Stimulated activated CD4-positive, alpha-beta T cell treated with anti-CD3 and anti-CD28 coated beads, TNF-alpha, amount 100 ng/mL, for 48 hours (primary cell): ENCODE measurements at regions not wholly inside any gene's neighbourhood (a gene's known extent, or its start where the extent isn't known, plus 50 kb on each side); places are given as distances from the start of the nearest gene placed in this dataset.
"Not testable (repeated sequence)": the region's sequence is repeated elsewhere in the genome, so short reads cannot be mapped to it uniquely, and the experiment has no call there.

Source experiments
- DNase-seq, 3 donors: peaks; one replicate each; pipeline ENCODE4 v3.0.0-alpha.2; 2020; ENCODE audit warnings: low read depth in 3 of 3

DNA sequence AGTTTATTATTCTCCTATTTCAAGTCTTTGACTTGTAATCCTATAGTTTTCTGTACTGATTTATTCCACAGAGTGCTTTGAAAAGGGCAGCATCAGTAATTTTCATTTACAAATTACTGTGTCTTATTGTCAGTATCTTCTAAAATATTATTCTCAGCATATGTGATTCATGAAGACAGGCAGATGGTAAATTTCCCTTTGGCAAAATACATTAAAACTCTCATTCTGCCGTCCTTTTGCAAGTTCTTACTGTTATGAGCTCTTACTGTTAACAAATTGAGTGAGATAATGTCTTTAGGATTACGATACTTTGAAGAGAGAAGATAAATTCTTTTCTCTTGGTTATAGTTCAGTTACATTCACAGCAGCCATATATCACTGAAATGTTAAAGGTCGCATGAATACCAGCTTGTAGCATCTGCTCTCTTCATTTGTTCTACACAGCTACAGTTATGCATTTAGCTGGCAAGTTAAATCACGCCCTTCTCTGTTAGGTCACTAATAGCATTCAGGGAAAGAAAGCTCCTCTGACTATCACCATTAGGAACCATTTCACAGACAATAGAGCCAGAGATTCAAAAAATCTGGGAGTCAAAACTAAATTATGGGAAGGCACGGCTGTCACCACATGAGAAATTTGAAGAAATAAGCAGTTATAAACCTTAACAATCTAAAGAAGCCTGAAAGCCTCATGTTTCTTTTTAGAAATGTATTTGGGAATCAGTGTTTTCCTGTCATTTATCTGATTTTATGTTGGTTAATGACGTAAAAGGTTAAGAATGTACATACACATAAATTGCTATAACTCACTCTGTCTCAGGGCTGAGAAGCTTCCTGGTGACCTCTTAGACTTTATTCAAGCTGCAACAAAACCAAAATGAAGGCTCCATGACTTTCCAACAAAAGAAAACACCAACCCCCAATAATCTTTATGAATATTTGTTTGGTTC is 109.6 kb upstream of the SP4 start:
- DNase-seq: no peak

DNA sequence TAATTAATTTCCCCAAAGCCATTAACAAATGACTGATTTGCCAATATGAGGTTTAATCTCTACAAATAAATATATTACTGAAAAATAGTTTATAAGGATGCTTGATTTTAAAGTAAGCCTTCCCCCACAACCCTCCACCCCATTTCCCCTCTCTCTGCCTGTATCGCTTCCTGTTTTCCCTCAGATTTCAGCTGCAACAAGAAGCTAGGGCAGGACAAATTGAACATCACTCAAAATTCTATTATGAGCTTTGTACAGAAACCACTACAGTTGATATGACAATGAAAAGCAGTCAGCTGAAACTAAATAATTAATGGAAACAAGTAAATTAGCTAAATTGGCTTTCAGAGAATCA is 109.0 kb upstream of the SP4 start:
- DNase-seq: no peak

DNA sequence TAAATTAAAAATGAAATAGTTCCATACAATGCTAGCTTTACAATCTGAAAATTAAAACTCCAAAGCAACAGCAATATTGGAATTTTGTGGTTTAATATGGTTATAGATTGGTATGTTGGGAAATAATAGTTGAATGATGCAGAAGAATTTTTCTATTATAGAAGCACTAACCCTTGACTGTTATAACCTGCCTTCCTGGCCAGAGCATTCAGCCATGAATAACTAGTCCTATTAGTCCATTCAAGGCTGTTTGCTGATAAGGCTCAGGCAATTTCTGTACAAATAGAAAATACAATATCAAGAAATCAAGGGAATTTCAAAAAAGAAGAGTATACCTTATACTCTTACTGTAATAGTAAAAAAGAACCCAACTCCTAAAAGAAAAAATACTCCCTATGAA is 101.6 kb upstream of the SP4 start:
- no peak for DNase-seq

DNA sequence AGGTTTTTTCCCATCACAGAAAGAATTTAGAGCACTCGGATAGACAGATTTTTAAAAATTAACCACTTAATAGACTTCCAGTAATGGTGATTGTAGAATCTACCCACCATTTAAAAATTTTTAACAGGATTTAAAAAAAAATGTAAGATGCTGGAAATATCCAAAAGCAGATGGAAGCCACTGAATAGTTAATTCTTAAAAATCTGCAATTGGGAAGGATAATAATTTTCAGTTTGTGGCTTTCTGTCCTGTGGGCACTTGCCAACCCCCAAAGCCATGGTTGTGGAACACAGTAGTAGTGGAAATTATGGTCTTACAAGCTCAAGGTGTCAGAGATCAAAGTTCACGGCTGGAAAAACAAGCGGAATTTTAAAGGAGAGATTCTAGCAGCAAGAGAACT is 101.0 kb upstream of the SP4 start:
- DNase-seq: no peak

DNA sequence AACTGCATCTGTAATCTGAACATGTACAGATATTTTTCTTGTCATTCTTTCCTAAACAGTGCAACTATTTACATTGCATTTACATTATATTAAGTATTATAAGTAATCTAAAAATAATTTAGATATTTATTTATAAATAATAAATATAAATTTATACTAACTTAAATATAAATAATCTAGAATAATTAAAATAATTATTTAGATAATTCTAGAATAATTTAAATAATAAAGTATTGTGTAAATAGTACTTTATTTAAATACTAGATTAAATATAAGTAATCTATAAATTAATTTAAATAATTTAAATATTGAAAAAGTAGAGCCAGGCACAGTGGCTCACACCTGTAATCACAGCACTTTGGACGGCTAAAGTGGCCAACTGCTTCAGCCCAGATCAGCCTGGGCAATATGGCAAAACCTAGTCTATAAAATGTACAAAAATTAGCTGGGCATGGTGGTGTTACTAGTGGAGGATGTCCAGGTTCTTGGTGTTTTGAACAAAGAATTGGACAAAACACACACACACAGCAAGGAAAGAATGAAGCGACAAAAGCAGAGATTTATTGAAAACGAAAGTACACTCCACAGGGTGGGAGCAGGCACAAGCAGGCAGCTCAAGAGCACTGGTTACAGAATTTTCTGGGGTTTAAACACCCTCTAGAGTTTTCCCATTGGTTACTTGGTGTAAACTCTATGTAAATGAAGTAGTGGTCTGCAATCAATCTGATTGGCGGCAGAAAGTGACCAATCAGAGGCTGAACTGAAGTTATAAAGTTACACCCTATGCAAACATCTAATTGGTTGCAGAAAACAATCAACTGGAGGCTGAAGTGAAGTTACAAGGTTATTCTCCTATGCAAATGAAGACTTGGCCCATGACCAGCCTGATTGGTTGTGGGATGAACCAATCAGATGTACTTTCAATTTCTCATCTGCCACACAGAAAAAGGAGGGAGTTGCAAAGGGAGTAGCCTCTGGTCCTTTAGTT is 100.2 kb upstream of the SP4 start:
- no peak for DNase-seq

DNA sequence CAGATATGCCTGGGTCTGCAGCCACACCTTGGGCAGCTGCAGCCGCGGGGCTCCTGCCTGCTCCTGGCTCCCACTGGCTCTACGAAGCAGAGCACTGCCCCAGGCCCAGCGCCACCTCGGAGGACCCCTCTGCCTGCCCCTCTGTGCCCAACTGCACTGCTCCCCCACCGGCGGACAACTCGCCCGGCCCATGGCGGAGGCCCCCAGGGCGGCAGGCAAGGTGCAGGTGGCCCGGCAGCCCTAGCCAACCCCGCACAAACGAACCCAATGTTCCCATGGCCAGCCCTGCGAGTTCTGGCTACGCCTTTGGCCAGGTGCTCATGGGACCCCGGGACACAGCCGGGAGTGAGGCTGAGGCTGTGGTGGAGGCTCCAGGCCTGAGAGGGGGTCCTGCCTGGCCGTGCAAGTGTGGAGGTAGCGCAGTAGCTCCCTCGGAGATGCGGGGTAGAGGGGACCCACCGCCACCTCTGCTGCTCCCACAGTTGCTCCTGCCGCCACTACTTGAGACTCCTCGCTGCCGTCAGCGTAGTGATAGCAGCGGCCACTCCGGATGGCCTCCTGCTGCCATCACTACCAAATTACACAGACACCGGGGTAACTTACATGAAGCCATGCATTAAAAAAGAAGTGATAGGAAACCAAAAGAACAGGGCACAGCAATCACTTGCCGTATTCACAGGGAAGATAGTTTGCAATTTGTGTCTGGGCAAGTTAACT is 97.3 kb upstream of the SP4 start:
- no peak for DNase-seq

DNA sequence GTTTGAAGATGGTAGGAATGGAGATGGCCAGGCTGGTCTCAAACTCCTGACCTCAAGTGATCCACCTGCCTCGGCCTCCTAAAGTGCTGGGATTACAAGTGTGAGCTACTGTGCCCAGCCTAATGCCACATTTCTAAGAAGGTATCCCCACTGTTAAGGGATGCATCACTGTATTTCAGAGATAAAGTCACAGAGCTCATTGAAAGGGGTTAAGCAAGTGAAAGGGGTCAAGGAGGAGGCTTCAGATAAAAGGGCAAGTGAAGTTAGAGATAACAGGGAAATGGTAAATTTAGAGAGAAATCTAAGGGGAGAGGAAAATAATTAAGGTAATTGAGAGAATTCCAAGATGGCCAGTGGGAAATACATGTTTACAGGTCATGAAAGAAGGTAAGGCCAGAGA is 93.0 kb upstream of the SP4 start:
- DNase-seq: no peak

DNA sequence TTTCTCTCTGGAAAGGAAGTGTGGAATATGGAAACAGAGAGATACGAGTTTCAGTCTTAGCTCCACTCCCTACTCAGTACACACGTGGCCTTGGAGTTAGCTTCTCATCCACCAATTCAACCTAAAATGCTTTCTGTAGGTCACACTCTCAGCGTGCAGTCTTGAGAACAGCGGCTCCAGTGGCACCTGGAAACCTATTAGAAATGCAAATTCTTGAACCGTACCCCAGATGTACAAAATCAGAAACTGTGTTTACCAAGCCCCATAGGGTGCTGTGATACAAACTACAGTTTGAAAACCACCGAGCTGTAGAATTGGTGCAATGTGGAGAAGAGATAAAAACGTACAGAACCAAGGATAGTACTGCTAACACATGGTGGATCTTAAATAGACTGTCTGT is 91.1 kb upstream of the SP4 start:
- no peak for DNase-seq

DNA sequence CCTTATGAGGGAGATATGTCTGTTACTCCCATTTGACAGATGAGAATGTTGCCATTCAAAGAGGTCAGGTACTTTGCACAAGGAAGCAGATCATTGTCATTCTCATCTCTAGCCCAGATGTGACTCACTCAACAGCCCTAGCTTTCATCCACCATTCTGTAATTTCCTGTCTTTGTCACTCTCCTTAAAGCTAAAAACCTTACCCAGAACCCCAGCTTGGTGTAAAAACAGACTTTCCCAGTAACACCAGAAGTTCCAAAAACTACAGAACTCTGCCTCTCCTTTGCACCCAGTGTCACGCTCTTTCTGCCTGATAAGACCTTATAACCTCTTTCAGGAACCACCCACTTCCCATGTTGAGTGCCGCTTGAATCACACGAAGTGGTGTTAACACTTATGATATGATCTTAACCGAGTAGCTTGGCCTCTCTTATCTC is 89.1 kb upstream of the SP4 start:
- DNase-seq: peak; percentile 37 to 54 (median 40)

DNA sequence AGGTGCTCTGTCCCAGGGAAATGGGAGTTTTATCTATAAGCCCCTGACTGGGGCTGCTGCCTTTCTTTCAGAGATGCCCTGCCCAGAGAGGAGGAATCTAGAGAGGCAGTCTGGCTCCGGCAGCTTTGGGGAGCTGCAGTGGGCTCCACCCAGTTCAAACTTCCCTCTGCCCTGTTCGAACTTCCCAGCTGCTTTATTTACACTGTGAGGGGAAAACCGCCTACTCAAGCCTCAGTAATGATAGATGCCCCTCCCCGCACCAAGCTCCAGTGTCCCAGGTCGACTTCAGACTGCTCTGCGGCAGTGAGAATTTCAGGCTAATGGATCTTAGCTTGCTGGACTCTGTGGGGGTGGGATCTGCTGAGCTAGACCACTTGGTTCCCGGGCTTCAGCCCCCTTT is 83.0 kb upstream of the SP4 start:
- not testable (repeated sequence) for DNase-seq

DNA sequence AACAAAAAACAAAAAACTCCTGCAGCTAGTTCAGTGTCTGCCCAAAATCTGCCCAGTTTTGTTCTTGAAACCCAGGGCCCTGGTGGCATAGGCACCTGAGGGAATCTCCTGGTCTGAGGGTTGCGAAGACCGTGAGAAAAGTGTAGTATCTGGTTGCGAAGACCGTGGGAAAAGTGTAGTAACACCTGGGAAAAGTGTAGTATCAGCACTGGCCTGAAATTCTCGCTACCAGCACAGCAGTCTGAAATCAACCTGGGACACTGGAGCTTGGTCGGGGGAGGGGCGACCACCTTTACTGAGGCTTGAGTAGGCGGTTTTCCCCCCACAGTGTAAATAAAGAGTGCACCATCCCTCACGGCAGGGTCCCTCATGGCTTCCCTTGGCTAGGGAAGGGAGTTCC is 82.5 kb upstream of the SP4 start:
- DNase-seq: no peak

DNA sequence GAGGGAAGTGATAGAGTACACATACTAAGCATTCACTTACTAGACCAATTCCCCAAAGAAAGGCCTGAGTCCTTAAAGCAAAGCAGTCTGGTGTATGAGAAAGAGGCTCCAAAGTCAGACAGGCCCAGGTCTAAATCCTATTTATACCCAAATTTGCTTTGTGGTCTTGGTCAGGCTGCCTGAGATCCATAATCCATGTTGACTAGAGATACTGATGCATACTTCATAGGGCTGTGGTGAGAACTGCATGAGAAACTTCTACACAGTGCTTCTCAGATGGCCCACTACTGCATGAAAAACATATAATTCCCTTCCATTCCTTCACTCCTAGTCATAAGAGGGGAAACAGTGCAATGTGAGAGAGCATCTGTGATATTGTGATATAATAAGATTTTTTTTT is 81.6 kb upstream of the SP4 start:
- DNase-seq: no peak

DNA sequence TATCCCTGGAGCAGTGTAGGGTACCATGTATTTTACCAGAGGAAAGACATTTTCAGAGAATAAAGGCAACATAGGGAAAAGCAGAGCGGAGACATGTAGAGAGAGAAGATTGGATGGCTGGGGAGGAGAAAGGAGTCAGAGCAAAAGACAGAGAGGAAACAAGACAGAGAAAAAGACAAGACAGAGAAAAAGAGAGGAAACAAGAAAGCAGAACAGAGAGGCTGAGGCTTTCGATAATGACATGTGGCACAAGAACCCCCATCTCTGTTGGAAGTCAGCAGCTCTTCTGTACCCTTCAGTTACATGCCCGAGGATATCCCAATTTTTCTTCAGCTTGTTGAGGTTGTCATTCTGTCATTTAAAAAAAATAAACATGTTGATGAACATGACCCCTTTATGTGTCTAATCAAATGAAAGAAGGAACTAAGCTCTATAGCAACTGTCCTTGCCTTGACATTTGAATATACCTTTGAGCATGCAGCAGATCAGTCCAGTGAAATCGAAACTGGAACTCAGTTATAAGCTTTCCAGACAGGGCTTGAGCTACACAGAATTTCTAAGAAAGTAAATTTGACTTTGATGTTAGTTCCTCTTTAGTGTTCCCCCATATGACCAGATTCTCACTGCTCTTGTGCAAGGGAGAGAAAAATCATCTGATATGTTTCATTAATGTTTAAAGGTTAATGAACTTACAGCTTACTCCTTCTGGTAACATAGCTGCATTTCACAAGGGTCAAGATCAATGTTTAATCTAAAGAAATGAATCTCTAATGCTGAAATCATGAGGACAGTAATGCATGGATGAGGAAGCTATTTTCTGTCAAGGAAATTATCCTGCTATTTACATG is 75.1 kb upstream of the SP4 start:
- no peak for DNase-seq

DNA sequence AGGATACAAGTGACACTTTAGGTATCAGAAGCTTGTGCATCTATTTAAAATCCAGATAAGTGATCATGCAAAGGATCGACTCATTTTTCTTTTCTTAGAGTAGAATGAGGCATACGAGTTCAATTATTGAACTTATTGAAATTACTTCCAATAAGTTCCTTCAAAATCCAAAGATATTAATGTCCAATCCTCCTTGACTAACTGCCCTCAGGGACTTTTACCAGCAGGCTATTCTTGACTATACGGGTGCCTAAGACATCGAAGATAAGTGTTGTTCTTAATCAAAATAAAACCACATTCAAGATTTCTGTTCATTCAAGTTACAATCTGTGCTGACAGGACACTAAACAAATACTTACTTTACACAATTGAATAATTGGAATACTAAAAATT is 74.5 kb upstream of the SP4 start:
- DNase-seq: no peak

DNA sequence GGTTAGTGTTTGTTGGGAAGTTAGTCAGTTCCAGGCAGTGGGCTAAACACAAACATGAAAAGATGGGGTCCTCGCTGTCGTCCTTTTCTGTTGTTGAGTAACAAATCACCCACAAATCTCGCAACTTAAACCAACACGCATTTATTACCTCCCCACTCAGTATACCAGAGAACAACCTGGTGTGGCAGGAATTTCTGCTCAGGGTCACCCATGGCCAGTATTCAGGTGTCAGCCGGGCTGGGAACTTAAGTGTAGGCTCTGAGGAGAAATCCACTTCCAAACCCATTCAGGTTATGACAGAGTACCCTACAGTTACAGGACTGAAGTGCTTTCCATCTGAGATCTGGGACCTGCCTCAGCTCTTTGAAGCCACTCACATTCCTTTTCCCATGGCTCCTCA is 73.6 kb upstream of the SP4 start:
- no peak for DNase-seq

DNA sequence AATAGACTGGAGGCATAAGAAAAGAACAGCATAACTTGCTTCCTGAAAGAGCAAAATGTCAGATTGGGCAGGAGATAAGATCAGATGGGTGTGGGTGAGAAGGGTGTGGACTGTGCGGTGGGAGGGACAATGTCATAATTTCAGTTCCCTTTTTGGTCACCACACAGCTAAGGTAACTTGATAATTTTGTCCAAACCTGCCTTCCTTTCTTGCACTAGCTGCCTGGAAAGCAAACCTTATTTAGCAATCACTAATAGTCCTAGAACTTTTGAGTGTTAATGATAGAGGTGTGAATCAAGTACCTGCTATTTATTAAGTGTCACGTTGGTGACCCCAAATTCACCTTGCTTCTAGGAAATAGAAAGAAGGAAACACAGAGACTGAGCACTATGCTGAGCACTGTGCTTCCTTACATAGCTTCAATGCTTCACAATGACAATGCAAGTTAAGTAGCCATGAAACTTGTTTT is 72.4 kb upstream of the SP4 start:
- DNase-seq: peak; percentile 12 to 43 (median 30)

DNA sequence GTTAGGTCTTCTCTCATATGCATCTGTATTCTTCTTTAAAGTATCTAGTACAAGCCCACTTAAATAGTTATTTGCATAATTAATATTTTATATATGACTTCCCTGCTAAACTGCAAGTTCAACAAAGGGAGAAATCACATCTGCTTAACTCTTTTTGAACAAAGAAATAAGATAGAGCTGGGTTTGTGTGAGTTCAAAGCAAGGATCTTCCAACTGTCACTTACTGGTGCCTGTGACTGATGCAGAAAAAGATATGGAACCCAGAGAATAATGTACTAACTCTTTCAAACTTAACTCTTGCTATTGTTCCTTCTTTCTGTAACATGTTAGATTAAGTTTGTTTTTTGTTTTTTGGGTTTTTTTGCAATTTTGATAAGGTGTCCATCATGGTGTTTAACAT is 71.3 kb upstream of the SP4 start:
- no peak for DNase-seq

DNA sequence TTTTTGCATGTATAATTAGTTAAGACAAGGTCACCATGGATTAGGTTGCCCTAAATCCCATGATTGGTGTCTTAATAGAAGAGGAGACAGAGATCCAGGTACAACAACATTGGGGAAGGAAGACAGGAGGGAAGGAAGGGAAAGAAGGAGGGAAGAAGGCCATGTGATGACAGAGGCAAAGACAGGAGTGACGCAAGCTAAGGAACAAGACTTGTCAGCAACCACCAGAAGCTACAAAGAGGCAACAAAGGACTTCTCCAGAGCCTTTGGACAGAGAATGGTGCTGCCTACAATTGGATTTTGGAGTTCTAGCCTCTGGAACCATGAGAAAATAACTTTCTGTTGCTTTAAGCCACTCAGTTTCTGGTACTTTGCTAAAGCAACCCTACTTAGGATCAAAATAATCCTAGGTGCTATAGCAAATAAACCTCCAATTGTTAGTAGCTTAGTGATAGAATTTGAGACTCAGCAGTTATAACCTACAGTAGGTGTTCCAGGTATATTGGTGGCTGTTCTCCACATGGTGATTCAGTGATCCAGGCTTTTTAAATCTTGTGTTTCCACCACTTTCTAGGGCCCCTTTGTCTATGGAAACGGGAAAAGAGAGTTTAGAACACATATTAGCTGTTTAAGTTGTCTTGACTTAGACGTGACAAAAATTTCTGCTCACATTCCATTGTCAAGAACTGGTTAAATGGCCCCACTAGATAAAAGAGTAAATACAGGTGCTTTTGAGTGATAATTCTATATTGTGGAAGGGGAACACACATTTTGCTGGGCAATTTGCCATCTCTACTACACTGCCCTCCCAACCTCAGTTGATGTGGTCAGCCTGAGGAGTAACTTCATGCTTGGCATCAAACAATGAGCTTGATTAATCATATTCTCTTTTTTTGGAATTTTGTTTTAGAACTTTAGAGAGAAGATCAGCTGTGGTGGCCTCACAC is 70.5 kb upstream of the SP4 start:
- DNase-seq: no peak

DNA sequence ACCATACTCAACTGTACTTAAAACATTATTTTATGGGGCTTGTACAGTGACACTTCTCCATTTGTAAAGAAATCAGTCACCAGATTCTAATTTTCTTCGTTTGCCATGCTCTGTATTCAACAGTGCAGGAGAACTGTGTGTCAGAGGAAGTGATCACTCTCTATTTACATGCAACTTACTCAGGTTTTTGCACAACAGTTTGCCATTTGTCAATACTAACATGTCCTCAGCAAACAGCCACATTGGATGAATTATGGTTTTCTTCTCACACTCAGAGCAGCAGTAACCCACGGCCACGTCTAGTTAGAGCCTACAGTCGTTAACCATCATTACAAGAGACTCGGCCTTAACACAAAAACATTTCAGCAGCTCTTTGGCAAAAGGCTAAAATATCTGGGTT is 69.2 kb upstream of the SP4 start:
- DNase-seq: no peak

DNA sequence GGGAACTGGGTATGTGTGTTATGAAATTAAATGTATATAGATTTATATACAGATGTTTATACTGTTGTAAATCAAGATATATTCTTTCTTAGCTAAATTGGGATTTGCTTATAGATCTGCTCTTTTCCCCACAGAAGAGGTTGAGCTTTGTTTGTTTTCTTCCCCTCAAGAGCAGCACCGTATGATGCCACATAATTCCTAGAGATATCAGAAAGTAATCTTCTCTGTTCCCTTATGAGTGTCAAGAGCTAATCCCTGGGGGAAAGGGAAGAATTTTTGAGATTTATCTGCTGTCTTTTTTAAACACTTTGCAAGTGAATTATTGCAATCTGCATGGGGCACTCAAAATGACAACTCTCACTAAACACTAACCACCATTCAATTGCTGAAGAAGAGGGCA is 68.7 kb upstream of the SP4 start:
- no peak for DNase-seq
